Fibroblast of skin of right biceps (primary cell): ENCODE measurements at regions not wholly inside any gene's neighbourhood (a gene's known extent, or its start where the extent isn't known, plus 50 kb on each side); places are given as distances from the start of the nearest gene placed in this dataset.

Experiments
- DNase-seq: peaks from one replicate; pipeline ENCODE4 v3.0.0-alpha.2; 2013

DNA sequence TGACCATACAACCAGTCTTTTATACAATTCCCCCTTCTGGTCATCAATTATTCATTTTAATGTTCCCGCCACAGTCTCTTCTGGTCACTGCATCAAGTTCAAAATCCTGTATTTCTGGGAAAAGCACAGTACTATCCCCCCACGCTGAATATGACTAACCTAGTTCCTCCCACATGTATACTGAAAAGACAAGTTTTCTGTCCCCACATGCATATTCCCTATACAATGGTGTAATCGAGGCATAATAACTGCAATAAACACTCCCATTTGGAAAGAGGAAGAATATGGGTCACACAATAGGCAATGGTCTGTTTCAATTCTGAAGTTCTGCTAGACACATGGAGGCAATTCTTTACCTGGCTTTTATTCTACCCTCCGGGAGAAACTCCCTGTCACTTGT, 344.9 kb downstream of the EFNA5 start:
- no peak for DNase-seq

- no peak for DNase-seq
Observed at GRCh38 chr5:107324809-107325208, 345.9 kb downstream of the EFNA5 start.

DNA sequence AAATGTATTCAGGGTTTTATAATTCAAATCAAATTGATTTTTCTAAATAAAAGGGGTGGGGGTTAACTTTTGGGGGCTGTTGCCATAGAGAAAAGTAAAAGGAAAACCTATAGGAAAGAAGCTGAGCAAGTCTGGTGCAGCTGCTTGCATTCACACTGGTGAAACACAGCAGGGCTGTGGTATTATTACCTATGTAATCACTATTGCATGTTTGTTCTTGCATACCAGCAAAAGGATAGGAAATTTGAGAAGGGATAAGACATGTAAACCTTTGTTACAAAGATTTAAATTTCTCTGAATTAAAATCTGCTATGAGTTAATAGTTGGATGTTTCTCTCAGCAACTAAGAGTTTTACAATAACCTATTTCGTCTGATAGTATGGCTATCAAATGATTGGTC, 346.7 kb downstream of the EFNA5 start:
- DNase-seq: no peak

- DNase-seq: no peak
Observed at GRCh38 chr5:107323536-107323935, 347.2 kb downstream of the EFNA5 start.

DNA sequence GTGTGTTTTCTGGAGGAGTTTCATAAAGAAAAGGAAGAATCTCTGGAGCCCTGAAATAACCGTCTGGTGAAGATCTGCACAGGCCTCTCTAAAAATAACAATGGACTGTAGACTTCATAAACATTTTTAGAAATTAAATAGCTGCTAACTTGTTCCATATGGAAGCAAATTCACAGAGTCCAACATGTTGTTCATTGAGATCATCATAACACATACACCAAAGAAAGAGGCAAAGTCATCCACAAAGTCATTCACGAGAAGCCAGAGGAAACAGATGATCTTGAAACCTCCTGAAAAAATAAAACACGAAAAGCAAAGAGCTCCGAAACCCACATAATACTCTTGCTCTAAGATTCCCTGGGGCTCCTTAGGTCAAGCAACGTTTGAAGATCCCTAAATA, 347.8 kb downstream of the EFNA5 start:
- DNase-seq: peak; percentile 31

DNA sequence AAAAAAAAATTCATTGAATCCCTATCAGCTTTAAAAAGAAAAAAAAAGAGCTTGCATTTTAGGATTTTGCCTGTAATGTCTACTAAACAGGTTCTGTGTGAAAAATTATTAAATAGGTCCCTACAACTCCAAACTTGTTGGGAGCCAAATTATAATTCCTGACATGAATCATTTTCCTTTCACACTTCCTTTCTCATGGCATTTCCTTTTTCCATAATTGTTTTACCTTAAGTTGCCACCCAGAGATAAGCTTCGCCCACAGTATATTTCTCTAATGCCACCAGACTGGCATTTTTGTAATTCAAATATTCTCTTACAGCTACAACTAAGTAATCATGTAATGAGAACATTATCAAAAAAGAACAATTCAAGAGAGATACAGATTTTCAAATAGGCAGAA, 348.8 kb downstream of the EFNA5 start:
- no peak for DNase-seq

GRCh38 chr5:107320846-107321245, 349.9 kb downstream of the EFNA5 start:
- no peak for DNase-seq

DNA sequence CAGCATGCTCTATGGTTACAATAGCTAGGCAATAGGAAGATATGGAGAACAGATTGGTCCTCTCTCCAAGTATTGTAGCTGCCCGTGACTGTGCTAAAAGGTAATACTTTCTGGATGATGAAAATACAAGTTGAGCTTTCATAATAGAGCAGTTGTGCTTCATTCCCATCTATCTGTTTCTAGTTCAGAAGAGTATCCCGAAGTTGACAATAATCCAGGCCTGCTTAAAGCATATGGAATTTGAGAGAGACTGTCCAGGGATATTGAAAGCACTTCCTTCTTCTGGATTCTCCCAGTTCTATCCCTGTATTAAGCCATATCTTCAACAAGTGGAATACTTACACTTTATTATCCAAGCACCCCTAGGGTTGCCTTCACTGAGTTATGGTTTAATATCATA, 350.4 kb downstream of the EFNA5 start:
- no peak for DNase-seq

GRCh38 chr5:107319901-107320300, 350.8 kb downstream of the EFNA5 start:
- DNase-seq: no peak

DNA sequence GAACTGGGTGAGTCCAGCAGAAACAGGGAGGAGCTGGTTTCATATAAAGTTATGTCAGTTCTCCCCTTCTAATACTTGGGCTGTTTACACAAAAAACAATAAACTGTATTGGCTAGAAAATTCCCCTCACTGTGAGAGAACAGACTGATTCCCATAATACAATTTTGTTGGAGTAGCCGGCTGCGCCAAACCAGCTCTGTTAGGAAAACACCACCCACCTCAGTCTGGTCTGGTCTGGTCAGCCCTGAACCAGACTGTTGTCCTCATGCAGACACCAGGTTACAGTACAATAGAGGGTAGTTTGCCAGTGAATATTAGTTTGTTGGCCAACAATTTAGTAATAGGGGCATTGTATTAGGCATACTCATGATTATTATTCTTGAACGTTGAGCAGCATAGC, 356.4 kb downstream of the EFNA5 start:
- DNase-seq: no peak

GRCh38 chr5:107313921-107314320, 356.8 kb downstream of the EFNA5 start:
- no peak for DNase-seq

- DNase-seq: no peak
Observed at GRCh38 chr5:107313098-107313497, 357.6 kb downstream of the EFNA5 start.

DNA sequence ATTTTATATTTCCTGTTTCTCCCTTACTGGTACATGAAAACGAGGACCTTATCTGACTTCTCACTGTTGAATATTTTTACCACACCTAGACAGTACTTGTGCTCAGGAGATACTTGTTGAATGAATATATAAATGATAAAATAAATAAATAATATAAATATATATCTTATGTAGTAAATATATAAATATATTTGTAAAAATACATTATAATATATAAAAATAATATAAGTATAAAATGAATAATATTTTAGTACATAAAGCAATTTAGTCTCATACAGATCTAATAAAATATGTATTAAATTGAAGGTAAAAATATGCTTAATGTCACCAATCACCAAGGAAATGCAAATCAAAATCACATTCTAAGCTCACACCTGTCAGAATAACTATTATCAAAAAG, 360.6 kb downstream of the EFNA5 start:
- DNase-seq: no peak

DNA sequence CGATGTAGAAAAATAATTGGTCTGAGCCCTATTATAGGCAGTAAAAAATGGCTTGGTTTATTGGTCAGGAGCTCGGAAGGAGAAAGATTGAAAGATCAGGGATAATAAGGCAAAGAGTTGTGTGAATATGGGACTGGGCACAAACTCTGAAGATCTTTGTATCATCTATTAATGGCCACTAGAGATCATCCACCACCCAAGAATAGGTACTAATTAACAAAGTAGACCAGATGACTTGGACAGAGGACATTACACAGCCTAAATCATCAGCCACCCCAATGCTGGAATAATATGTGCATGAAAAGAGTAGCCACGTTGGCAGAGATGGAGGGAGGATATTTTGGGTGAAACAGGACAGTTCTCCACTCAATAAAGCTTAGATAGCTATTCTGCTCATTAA, 364.1 kb downstream of the EFNA5 start:
- DNase-seq: no peak

DNA sequence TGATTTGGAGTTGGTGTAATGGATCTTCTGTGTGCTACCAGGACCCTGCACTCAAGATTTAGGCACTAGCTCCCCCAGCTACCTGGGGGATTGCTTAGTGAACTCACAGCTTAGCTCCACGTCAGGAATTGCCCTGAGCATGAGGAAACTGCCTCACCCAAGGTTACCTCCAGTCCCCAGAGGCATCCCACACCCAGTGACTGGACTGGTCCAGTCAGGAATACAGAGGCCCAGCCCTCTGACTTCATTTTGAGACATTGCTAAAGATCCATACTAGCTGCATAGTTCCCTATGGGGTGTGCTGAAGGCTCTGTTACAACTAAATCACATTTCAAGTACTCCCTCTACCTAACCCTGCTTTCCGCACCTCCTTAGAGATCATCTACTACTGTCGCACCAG, 364.7 kb downstream of the EFNA5 start:
- DNase-seq: no peak

- DNase-seq: no peak
Observed at GRCh38 chr5:107304684-107305083, 366.1 kb downstream of the EFNA5 start.

- DNase-seq: no peak
Observed at GRCh38 chr5:107303171-107303968, 367.4 kb downstream of the EFNA5 start.

- DNase-seq: no peak
Observed at GRCh38 chr5:107302441-107302840, 368.3 kb downstream of the EFNA5 start.

DNA sequence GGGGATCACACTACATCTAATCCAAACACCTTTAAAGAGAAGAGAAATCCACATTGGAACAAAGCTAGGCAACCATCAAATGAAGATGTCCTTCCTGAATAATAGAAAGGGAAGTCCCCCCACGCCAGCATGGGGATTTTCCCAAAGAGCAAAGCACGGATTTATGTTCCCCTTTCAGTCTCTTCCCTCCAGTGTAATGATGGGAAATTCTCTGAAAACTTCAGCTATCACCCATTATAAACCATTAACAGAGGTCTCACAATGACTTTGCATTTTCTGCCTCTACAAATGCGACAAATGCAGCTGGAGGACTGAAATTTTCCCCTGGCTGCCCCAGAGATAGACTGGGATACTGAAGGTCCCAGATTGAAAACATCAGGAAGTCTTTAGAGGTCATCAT, 368.7 kb downstream of the EFNA5 start:
- DNase-seq: no peak

- peak; percentile 3 for DNase-seq
Observed at GRCh38 chr5:107300721-107301327, 369.9 kb downstream of the EFNA5 start.

DNA sequence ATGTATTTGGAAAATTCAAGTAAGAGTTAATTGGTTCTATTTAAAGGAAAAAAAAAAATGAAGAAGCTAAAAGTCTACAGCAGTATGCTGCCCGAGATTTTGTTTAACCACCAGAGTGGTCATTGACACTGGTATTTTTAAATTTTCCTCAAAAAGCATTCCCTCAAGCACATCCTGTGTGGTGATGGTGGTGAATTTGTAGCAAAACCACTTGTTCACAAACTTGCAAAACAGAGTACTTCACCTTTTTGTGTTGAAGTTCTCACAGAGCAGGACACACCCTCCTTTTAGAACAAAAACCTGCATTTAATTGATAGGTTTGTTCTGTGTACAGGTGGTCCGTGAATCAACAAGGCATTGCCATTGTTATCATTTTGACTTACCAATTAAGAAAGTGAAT, 374.2 kb downstream of the EFNA5 start:
- no peak for DNase-seq

GRCh38 chr5:107295914-107296313, 374.8 kb downstream of the EFNA5 start:
- DNase-seq: no peak

DNA sequence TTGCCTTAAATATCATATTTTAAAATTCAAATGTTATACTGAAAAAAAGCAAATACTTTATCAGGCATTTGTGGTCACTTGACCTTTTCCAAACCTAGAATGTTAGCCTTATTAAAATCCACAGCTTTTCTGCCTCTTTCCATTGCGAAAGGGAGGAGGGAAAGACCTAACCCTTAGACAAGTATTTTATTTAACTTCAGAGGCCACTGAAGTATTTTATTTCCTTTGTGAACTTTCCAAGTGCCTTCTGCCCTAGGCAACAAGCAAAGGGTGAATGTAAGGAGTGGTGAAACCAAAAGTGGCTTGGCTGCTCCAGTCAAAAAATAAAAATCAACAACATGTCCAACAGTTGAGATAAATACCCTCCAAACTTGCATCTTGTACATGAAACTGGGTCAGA, 376.1 kb downstream of the EFNA5 start:
- DNase-seq: no peak

- DNase-seq: no peak
Observed at GRCh38 chr5:107294211-107294550, 376.6 kb downstream of the EFNA5 start.
